ENCODE measurements at regions not wholly inside any gene's neighbourhood (a gene's known extent, or its start where the extent isn't known, plus 50 kb on each side); places are given as distances from the start of the nearest gene placed in this dataset.

- H3K27ac ChIP-seq: no peak overlapping the region
- intact Hi-C loops (cut with DNase I): no loop called here
- no peak overlapping the region for H3K4me3 ChIP-seq
- H3K27me3 ChIP-seq: no peaks in the 10 kb centered on the region
- H3K9me3 ChIP-seq: no peaks in the 10 kb centered on the region
- WGBS, 3 donors: 94 to 97% (median 95%) methylated on average over 8 of the region's 8 CpGs
- no peaks in the 10 kb centered on the region for H3K4me1 ChIP-seq (ENCODE audit: insufficient read depth)
- DNase-seq: no peak
- TF ChIP-seq EP300 (IDR thresholded peaks at IDR 0.05) (no peak), POLR2A (IDR thresholded peaks at IDR 0.05) (no peak), CTCF (IDR thresholded peaks at IDR 0.05) (no peak)
- no peaks in the 10 kb centered on the region for H3K36me3 ChIP-seq
These were observed 104.2 kb downstream of the CD83 start for GRCh38 chr6:14221564-14222279.

GRCh38 chr6:14222956-14223355, 105.4 kb downstream of the CD83 start:
- H3K4me3 ChIP-seq: no peak overlapping the region
- no peaks in the 10 kb centered on the region for H3K4me1 ChIP-seq (ENCODE audit: insufficient read depth)
- TF ChIP-seq EP300 (IDR thresholded peaks at IDR 0.05) (no peak), CTCF (IDR thresholded peaks at IDR 0.05) (no peak), POLR2A (IDR thresholded peaks at IDR 0.05) (no peak)
- WGBS, 3 donors: 92 to 95% (median 93%) methylated on average over 8 of the region's 8 CpGs
- intact Hi-C loops (cut with DNase I): no loop called here
- H3K9me3 ChIP-seq: no peaks in the 10 kb centered on the region
- H3K27ac ChIP-seq: no peak overlapping the region
- H3K36me3 ChIP-seq: no peaks in the 10 kb centered on the region
- no peaks in the 10 kb centered on the region for H3K27me3 ChIP-seq
- DNase-seq: no peak

GRCh38 chr6:14224359-14225103, 107.0 kb downstream of the CD83 start:
- Histone ChIP-seq H3K27me3 (no peaks in the 10 kb centered on the region), H3K9me3 (no peaks in the 10 kb centered on the region), H3K4me3 (no peak overlapping the region), H3K36me3 (no peaks in the 10 kb centered on the region), H3K27ac (no peak overlapping the region), H3K4me1 (ENCODE audit: insufficient read depth) (no peaks in the 10 kb centered on the region)
- intact Hi-C loops (cut with DNase I): no loop called here
- TF ChIP-seq CTCF (IDR thresholded peaks at IDR 0.05) (no peak), POLR2A (IDR thresholded peaks at IDR 0.05) (no peak), EP300 (IDR thresholded peaks at IDR 0.05) (no peak)
- DNase-seq: no peak
- WGBS, 3 donors: 77 to 84% (median 81%) methylated on average over 8 of the region's 8 CpGs

GRCh38 chr6:14226051-14226660, 108.6 kb downstream of the CD83 start:
- Histone ChIP-seq H3K36me3 (no peaks in the 10 kb centered on the region), H3K9me3 (no peaks in the 10 kb centered on the region), H3K27ac (no peak overlapping the region), H3K4me1 (ENCODE audit: insufficient read depth) (no peaks in the 10 kb centered on the region), H3K4me3 (no peak overlapping the region), H3K27me3 (no peaks in the 10 kb centered on the region)
- no peak for DNase-seq
- WGBS, 3 donors: 95 to 98% (median 96%) methylated on average over 2 of the region's 2 CpGs
- TF ChIP-seq EP300 (IDR thresholded peaks at IDR 0.05) (no peak), POLR2A (IDR thresholded peaks at IDR 0.05) (no peak), CTCF (IDR thresholded peaks at IDR 0.05) (no peak)
- intact Hi-C loops (cut with DNase I): no loop called here
